ENCODE measurements at regions not wholly inside any gene's neighbourhood (a gene's known extent, or its start where the extent isn't known, plus 50 kb on each side); places are given as distances from the start of the nearest gene placed in this dataset.

DNA sequence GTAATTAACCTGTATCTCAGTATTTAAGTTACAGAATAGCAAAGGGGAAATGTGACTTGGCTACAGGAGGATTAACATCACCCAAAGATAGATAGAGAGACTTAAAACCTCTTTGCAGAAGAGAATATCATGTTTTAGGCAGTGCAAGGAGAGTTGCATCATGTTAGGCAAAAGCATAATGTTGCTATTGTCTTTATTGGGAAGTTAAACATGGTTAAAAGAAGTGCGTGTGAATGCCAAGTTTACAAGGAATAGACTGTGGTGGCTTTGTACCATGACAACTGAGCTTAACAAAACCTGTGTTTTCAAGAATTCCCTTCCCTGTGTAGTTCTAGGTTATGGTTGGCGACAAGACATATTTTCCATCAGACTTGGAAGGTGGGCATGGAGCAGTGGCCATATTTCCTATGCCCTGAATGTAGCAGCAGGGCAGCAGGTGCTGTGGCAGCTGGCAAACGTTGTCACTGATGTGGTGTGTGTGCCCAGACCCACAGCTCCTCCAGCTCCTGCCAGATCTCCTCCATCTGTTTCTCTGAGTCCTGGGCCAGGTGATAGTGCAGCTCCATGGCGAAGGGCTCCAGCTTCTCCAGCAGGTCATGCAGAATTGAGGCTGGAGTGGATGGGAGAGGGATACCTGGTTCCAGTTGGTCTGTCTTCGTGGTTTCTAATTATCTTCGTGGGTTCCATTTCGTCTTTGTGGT is 163.3 kb downstream of the QRSL1 start:
- no peak for TF ChIP-seq CTCF (IDR thresholded peaks at IDR 0.05)
- TF ChIP-seq POLR2A (IDR thresholded peaks at IDR 0.05) = no peak
